Left colon (tissue), 2 donors: ENCODE measurements at regions not wholly inside any gene's neighbourhood (a gene's known extent, or its start where the extent isn't known, plus 50 kb on each side); places are given as distances from the start of the nearest gene placed in this dataset.

Source experiments
- ATAC-seq: fragments of 200-7000 bp; cut with Tn5 transposase; one replicate; pipeline ENCODE4 v1.9.1; 2020; ENCODE audit warnings: mild to moderate bottlenecking, moderate library complexity
- DNase-seq, 2 donors: peaks; one replicate each; pipeline ENCODE4 v3.0.0-alpha.2; 2020
- intact Hi-C, 2 donors: fragments of 100-400 bp; cut with DNase I in 1 of 2; cut with micrococcal nuclease in 1 of 2; formaldehyde crosslinking; loops; one replicate each; pipeline versions ENCODE4 v1.11.2 to v1.14.0; 2022; cut with DNase I, micrococcal nuclease
- donor health status: DM: no; HTN: no; CAD: no.
- donor health status: DM: yes; HTN: yes; CAD: no.

- intact Hi-C loops = no loop called here
- ATAC-seq (no peak), DNase-seq (no peak)
These were observed 50.6 kb upstream of the YWHAQ start for GRCh38 chr2:9681427-9681817.

- ATAC-seq (no peak), DNase-seq (no peak)
- intact Hi-C loops = no loop called here
These were observed 54.8 kb upstream of the YWHAQ start for GRCh38 chr2:9685637-9686036.

GRCh38 chr2:9686061-9686460 lies 55.3 kb upstream of the YWHAQ start:
- intact Hi-C loops = no loop called here
- DNase-seq (no peak), ATAC-seq (no peak)

- intact Hi-C loops = no loop called here
- ATAC-seq (no peak), DNase-seq (no peak)
These were observed 59.5 kb upstream of the YWHAQ start for GRCh38 chr2:9690252-9690651.

GRCh38 chr2:9690716-9691498 lies 60.1 kb upstream of the YWHAQ start:
- ATAC-seq = no peak
- DNase-seq = no peak
- intact Hi-C loops = no loop called here

- ATAC-seq = peak; percentile 60
- intact Hi-C loops = no loop called here
- DNase-seq = peak in 1 of 2 donors; percentile 28
These were observed 61.8 kb upstream of the YWHAQ start for GRCh38 chr2:9692456-9693195.

- ATAC-seq (peak; percentile 27), DNase-seq (peak in 1 of 2 donors; percentile 50)
- intact Hi-C loops = no loop called here
These were observed 62.3 kb upstream of the YWHAQ start for GRCh38 chr2:9693196-9693491.

GRCh38 chr2:9693646-9694045 lies 62.8 kb upstream of the YWHAQ start:
- intact Hi-C loops = no loop called here
- DNase-seq = no peak
- ATAC-seq = no peak

GRCh38 chr2:9694661-9695234 lies 64.0 kb upstream of the YWHAQ start:
- ATAC-seq = no peak
- intact Hi-C loops = no loop called here
- no peak for DNase-seq

- DNase-seq (no peak), ATAC-seq (no peak)
- intact Hi-C loops = no loop called here
These were observed 65.1 kb upstream of the YWHAQ start for GRCh38 chr2:9695941-9696340.

GRCh38 chr2:9696731-9697130 lies 65.9 kb upstream of the YWHAQ start:
- ATAC-seq = no peak
- intact Hi-C loops = no loop called here
- no peak for DNase-seq

GRCh38 chr2:9697909-9698308 lies 67.1 kb upstream of the YWHAQ start:
- intact Hi-C loops = no loop called here
- DNase-seq (no peak), ATAC-seq (peak; percentile 44)

GRCh38 chr2:9699139-9700108 lies 68.6 kb upstream of the YWHAQ start:
- ATAC-seq = no peak
- intact Hi-C loops = no loop called here
- no peak for DNase-seq

- DNase-seq = no peak
- no peak for ATAC-seq
- intact Hi-C loops = no loop called here
These were observed 69.3 kb upstream of the YWHAQ start for GRCh38 chr2:9700109-9700495.

- ATAC-seq = no peak
- no peak for DNase-seq
- intact Hi-C loops = no loop called here
These were observed 71.8 kb upstream of the YWHAQ start for GRCh38 chr2:9702604-9703084.

GRCh38 chr2:9703085-9703678 lies 72.4 kb upstream of the YWHAQ start:
- ATAC-seq = peak; percentile 22
- no peak for DNase-seq
- intact Hi-C loops = no loop called here

GRCh38 chr2:9703701-9704221 lies 73.0 kb upstream of the YWHAQ start:
- ATAC-seq (peak; percentile 94), DNase-seq (no peak)
- intact Hi-C loops = no loop called here

- no peak for ATAC-seq
- DNase-seq = no peak
- intact Hi-C loops = no loop called here
These were observed 73.8 kb upstream of the YWHAQ start for GRCh38 chr2:9704600-9704999.

- intact Hi-C loops = no loop called here
- ATAC-seq (no peak), DNase-seq (no peak)
These were observed 74.4 kb upstream of the YWHAQ start for GRCh38 chr2:9705196-9705595.
